Skin epidermis (tissue), 12 donors: ENCODE measurements at regions not wholly inside any gene's neighbourhood (a gene's known extent, or its start where the extent isn't known, plus 50 kb on each side); places are given as distances from the start of the nearest gene placed in this dataset.
"Not testable (repeated sequence)": the region's sequence is repeated elsewhere in the genome, so short reads cannot be mapped to it uniquely, and the experiment has no call there.

Experiments used
- H3K27ac ChIP-seq, 21 experiments: fragments of 200-600 bp; sonication (generic) in 11 of 21; one replicate each; pipeline ENCODE4 v1.5.0; 2020; ENCODE audit warnings: mild to moderate bottlenecking in 3 of 21, inconsistent platforms in 2 of 21, moderate library complexity in 2 of 21
- H3K4me3 ChIP-seq, 7 experiments: fragments of 200-600 bp; sonication (generic) in 2 of 7; one replicate each; pipeline ENCODE4 v1.5.0; 2020; ENCODE audit warnings: inconsistent platforms in 2 of 7, mild to moderate bottlenecking in 2 of 7, moderate library complexity in 1 of 7

- Histone ChIP-seq H3K27ac (no peak overlapping the region), H3K4me3 (no peak overlapping the region)
Observed at GRCh38 chr3:139113231-139113992, 68.7 kb upstream of the PRR23C start.

GRCh38 chr3:139113993-139114375 is 69.3 kb upstream of the PRR23C start:
- no peak overlapping the region for H3K4me3 ChIP-seq

GRCh38 chr3:139116631-139117030 is 71.9 kb upstream of the PRR23C start:
- not testable (repeated sequence) for H3K27ac ChIP-seq, H3K4me3 ChIP-seq

More at GRCh38 chr3:139113993-139114375, 69.3 kb upstream of the PRR23C start:
- H3K27ac ChIP-seq: no peak overlapping the region

- Histone ChIP-seq H3K4me3 (no peak overlapping the region), H3K27ac (no peak overlapping the region)
Observed at GRCh38 chr3:139117136-139117675, 72.5 kb upstream of the PRR23C start.

GRCh38 chr3:139117883-139118760 is 73.4 kb upstream of the PRR23C start:
- no peak overlapping the region for H3K27ac ChIP-seq
- H3K4me3 ChIP-seq: no peak overlapping the region

GRCh38 chr3:139118835-139119234 is 74.1 kb upstream of the PRR23C start:
- Histone ChIP-seq H3K4me3 (no peak overlapping the region), H3K27ac (no peak overlapping the region)

GRCh38 chr3:139119331-139120025 is 74.8 kb upstream of the PRR23C start:
- Histone ChIP-seq H3K4me3 (no peak overlapping the region), H3K27ac (no peak overlapping the region)

GRCh38 chr3:139120086-139121056 is 75.7 kb upstream of the PRR23C start:
- H3K4me3 ChIP-seq: no peak overlapping the region
- H3K27ac ChIP-seq: peak overlapping the region in 9 of 21 experiments; percentile 4 to 60 (median 46)

GRCh38 chr3:139121513-139122220 is 77.0 kb upstream of the PRR23C start:
- Histone ChIP-seq H3K27ac (peak overlapping the region in 11 of 21 experiments; percentile 4 to 60 (median 37)), H3K4me3 (no peak overlapping the region)

- Histone ChIP-seq H3K27ac (peak overlapping the region in 7 of 21 experiments; percentile 3 to 60 (median 37)), H3K4me3 (no peak overlapping the region)
Observed at GRCh38 chr3:139122221-139122581, 77.5 kb upstream of the PRR23C start.

- Histone ChIP-seq H3K4me3 (no peak overlapping the region), H3K27ac (peak overlapping the region in 9 of 21 experiments; percentile 3 to 60 (median 47))
Observed at GRCh38 chr3:139122612-139123011, 77.9 kb upstream of the PRR23C start.

- Histone ChIP-seq H3K27ac (peak overlapping the region in 7 of 21 experiments; percentile 3 to 60 (median 47)), H3K4me3 (no peak overlapping the region)
Observed at GRCh38 chr3:139123377-139124095, 78.8 kb upstream of the PRR23C start.

GRCh38 chr3:139124197-139124596 is 79.5 kb upstream of the PRR23C start:
- H3K4me3 ChIP-seq: no peak overlapping the region
- H3K27ac ChIP-seq: peak overlapping the region in 5 of 21 experiments; percentile 2 to 50 (median 34)

- H3K4me3 ChIP-seq: no peak overlapping the region
- no peak overlapping the region for H3K27ac ChIP-seq
Observed at GRCh38 chr3:139127101-139127500, 82.4 kb upstream of the PRR23C start.

- not testable (repeated sequence) for H3K4me3 ChIP-seq, H3K27ac ChIP-seq
Observed at GRCh38 chr3:139127629-139128028, 82.9 kb upstream of the PRR23C start.

GRCh38 chr3:139128803-139129202 is 84.1 kb upstream of the PRR23C start:
- no peak overlapping the region for H3K27ac ChIP-seq

GRCh38 chr3:139129892-139130291 is 85.2 kb upstream of the PRR23C start:
- H3K27ac ChIP-seq: no peak overlapping the region
- H3K4me3 ChIP-seq: no peak overlapping the region

More at GRCh38 chr3:139128803-139129202, 84.1 kb upstream of the PRR23C start:
- no peak overlapping the region for H3K4me3 ChIP-seq
